22Rv1 (cell line): ENCODE measurements at regions not wholly inside any gene's neighbourhood (a gene's known extent, or its start where the extent isn't known, plus 50 kb on each side); places are given as distances from the start of the nearest gene placed in this dataset.

ENCODE experiments used
- H3K27ac ChIP-seq: fragments of 450-650 bp; 2 replicates; pipeline ENCODE4 v1.5.1; 2017
- CTCF ChIP-seq: fragments of 450-650 bp; IDR thresholded peaks from 2 replicates; pipeline ENCODE4 v1.5.1; 2017; ENCODE audit warnings: mild to moderate bottlenecking
- ZFX ChIP-seq: fragments of 450-650 bp; IDR thresholded peaks from 2 replicates; pipeline ENCODE4 v1.6.1; 2017; ENCODE audit warnings: antibody characterized with exemption, borderline replicate concordance

DNA sequence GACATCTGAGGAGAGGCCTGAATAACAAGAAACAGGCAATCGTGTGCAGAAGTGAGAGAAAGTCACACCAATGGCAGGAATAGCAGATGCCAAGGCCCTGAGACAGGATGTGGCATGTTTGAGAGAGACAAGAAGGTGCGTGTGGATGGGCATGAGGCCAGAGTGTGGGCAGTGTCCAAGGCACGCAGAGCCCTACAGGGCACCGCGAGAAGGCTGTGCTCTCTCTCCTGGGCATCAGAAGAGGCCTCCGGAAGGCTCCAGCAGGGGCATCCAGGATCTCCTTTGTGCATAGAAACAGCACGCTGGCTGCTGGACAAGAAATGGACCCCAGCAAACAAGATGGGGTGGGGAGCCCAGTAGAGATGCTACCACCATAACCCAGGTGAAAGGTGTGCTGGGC, 239.0 kb upstream of the RAB6C start:
- H3K27ac ChIP-seq = no peak overlapping the region
- TF ChIP-seq CTCF = no peak
- no peak for TF ChIP-seq ZFX

GRCh38 chr2:129741165-129741564, 238.3 kb upstream of the RAB6C start:
- no peak overlapping the region for H3K27ac ChIP-seq
- no peak for TF ChIP-seq CTCF

GRCh38 chr2:129741623-129742022, 237.8 kb upstream of the RAB6C start:
- TF ChIP-seq ZFX = no peak
- H3K27ac ChIP-seq = no peak overlapping the region

DNA sequence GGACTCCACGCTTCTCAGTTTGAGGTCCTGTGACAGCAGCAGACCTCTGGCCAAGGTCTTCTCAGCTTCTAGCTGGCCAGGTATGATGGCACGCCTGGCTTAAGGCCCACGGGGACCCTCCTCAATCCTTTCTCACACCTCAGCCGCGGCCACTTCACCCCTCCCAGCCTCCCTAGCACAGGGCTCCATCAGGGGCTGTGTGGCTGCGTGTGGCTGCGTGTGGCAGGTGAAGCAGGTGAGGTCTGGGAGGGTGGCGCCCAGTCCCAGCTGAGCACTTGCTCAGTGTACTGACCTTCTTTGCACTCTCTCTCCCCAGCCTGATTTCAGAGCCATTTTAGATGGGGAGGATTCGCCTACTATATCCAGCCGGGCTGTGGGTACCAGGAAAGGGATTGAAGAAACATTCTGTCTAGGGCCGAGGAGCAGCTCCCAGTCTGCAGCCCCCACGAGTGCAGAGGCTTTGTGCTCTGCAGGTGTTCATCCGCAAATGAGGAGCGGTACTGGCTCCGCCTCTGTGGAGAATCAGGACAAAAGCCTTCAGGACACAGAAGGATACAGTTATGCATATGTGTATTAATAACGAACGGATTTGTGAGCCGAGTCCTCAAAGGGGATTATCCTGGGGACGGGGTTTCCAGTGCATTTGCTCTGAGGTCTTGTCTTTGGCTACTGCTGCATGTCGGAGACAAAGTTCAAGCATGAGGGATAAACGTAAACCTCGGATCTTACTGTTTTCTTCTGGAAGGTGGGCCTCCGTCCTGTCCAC, 236.9 kb upstream of the RAB6C start:
- TF ChIP-seq CTCF (no peak), ZFX (no peak)
- H3K27ac ChIP-seq = no peak overlapping the region

DNA sequence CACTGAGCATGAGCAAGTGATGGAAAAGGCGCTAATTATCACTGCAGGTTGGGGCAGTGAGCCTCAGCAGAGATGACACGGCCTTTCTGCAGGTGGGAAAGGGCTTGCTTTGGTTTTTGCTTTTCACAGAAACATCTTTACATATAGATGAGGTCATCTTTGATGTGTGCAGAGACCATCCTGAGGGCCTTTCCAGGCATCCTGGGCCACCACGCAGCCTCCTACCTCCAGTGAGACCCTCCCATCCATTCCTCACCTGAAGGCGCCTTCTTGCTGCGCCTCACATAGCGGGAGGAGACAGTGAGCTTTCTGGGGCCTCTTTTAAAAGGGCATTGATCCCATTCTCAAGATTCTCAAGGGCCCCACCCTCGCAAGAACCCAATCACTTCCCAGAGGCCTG, 235.3 kb upstream of the RAB6C start:
- H3K27ac ChIP-seq = no peak overlapping the region
- TF ChIP-seq CTCF (no peak), ZFX (no peak)

- TF ChIP-seq ZFX (no peak), CTCF (no peak)
- no peak overlapping the region for H3K27ac ChIP-seq
These were observed 234.8 kb upstream of the RAB6C start for GRCh38 chr2:129744649-129745048.

- H3K27ac ChIP-seq = no peak overlapping the region
These were observed 231.9 kb upstream of the RAB6C start for GRCh38 chr2:129747500-129748125.

More at GRCh38 chr2:129747500-129748125, 231.9 kb upstream of the RAB6C start:
- no peak for TF ChIP-seq ZFX
- no peak for TF ChIP-seq CTCF
